DND-41 (cell line): ENCODE measurements at regions not wholly inside any gene's neighbourhood (a gene's known extent, or its start where the extent isn't known, plus 50 kb on each side); places are given as distances from the start of the nearest gene placed in this dataset.

Experiments
- ATAC-seq: fragments of 200-7000 bp; cut with Tn5 transposase; 3 replicates; pipeline ENCODE4 v1.9.1; 2021; ENCODE audit warnings: low read depth; ENCODE audit not compliant: insufficient read depth
- DNase-seq: peaks from one replicate; pipeline ENCODE4 v3.0.0-alpha.2; 2020
- H2AFZ ChIP-seq: 2 replicates; pipeline ENCODE4 v1.6.0; 2012; ENCODE audit warnings: low read depth, low read length
- H3K27ac ChIP-seq: 2 replicates; pipeline ENCODE4 v1.5.1; 2012; ENCODE audit warnings: low read length, inconsistent platforms
- H3K27me3 ChIP-seq: fragments of 200-600 bp; sonication (generic); 2 replicates; pipeline ENCODE4 v1.6.0; 2012; ENCODE audit warnings: low read length, mild to moderate bottlenecking, inconsistent platforms; ENCODE audit not compliant: insufficient read depth, poor library complexity
- H3K36me3 ChIP-seq: 2 replicates; pipeline ENCODE4 v1.5.1; 2012; ENCODE audit warnings: low read length, inconsistent platforms; ENCODE audit not compliant: insufficient read depth
- H3K4me1 ChIP-seq: 2 replicates; pipeline ENCODE4 v1.5.1; 2012; ENCODE audit warnings: mild to moderate bottlenecking, low read length; ENCODE audit not compliant: insufficient read depth
- H3K4me2 ChIP-seq: 2 replicates; pipeline ENCODE4 v1.6.0; 2012; ENCODE audit warnings: mild to moderate bottlenecking, moderate library complexity, low read length, inconsistent platforms; ENCODE audit not compliant: insufficient read depth
- H3K4me3 ChIP-seq, 2 experiments: fragments of 200-600 bp in 1 of 2; shearing (Covaris generic) in 1 of 2; 2 replicates each; pipeline ENCODE4 v1.5.1; 2012 to 2016; ENCODE audit warnings: inconsistent platforms in 2 of 2, low read length in 2 of 2, mild to moderate bottlenecking in 2 of 2, low read depth in 1 of 2, moderate library complexity in 1 of 2
- H3K79me2 ChIP-seq: 2 replicates; pipeline ENCODE4 v1.6.0; 2012; ENCODE audit warnings: low read length, inconsistent platforms; ENCODE audit not compliant: insufficient read depth
- H3K9ac ChIP-seq: 2 replicates; pipeline ENCODE4 v1.6.0; 2012; ENCODE audit warnings: low read depth, mild to moderate bottlenecking, inconsistent platforms, low read length, moderate library complexity
- H3K9me3 ChIP-seq: 2 replicates; pipeline ENCODE4 v1.5.1; 2012; ENCODE audit warnings: low read length, moderate library complexity, mild to moderate bottlenecking, inconsistent platforms; ENCODE audit not compliant: insufficient read depth, severe bottlenecking
- H4K20me1 ChIP-seq: 2 replicates; pipeline ENCODE4 v1.6.0; 2012; ENCODE audit warnings: low read length; ENCODE audit not compliant: insufficient read depth
- EZH2 ChIP-seq: IDR thresholded peaks from 3 replicates; pipeline ENCODE4 v1.6.1; 2012; ENCODE audit warnings: borderline replicate concordance, low read depth, mild to moderate bottlenecking, moderate library complexity, low read length, inconsistent platforms; ENCODE audit not compliant: severe bottlenecking
- TF ChIP-seq, protein P1 (sequence below): IDR thresholded peaks from 2 replicates; pipeline ENCODE4 v1.5.1; 2012; ENCODE audit warnings: borderline replicate concordance, low read length, moderate library complexity, mild to moderate bottlenecking; ENCODE audit not compliant: poor library complexity, severe bottlenecking; ENCODE audit errors: extremely low read depth

DNA sequence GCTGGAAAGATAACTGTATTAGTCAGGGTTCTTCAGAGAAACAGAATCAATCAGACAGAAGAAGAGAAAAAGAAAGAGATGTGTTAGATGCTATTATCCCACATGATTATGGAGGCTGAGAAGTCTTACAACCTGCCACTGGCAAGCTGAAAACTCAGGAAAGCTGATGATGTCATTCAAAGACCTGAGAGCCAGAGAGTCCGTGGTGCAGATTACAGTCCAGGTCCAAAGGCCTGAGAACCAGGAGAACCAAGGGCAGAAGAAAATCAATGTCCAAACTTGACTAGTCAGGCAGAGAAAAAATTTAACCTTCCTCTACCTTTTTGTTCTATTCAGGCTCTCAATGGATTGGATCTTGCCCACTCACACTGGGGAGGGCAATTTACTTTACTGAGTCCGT is 172.5 kb downstream of the QDPR start:
- H3K4me2 ChIP-seq, result no peak overlapping the region
- no peaks in the 10 kb centered on the region for H3K79me2 ChIP-seq

DNA sequence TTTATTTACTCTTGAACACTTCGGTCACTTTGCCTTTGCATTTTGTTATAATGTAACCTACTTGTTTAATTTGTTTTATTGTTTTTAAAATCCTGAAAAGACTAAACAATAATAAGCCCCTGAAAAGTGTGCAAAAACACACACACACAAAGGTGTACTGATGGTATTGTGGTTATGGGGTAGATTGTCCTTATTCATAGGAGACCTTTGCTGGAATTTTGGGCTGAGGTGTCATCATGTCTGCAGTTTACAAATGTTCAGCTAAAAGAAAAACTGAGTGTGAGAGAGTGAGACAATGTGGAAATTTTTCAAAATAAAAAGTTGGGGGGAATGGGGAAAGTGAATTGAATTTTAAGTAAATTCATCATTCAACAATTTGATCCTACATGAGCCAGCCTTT is 174.9 kb downstream of the QDPR start:
- Histone ChIP-seq H3K79me2 (no peaks in the 10 kb centered on the region), H3K36me3 (no peaks in the 10 kb centered on the region), H3K4me3 (no peak overlapping the region), H3K4me1 (peaks cover 15% of the 10 kb centered on the region), H3K9ac (no peak overlapping the region), H2AFZ (no peak overlapping the region), H3K4me2 (no peak overlapping the region), H3K27me3 (no peaks in the 10 kb centered on the region), H4K20me1 (no peaks in the 10 kb centered on the region), H3K9me3 (no peaks in the 10 kb centered on the region), H3K27ac (no peak overlapping the region)
- TF ChIP-seq EZH2, result no peak
- TF ChIP-seq, protein P1, sequence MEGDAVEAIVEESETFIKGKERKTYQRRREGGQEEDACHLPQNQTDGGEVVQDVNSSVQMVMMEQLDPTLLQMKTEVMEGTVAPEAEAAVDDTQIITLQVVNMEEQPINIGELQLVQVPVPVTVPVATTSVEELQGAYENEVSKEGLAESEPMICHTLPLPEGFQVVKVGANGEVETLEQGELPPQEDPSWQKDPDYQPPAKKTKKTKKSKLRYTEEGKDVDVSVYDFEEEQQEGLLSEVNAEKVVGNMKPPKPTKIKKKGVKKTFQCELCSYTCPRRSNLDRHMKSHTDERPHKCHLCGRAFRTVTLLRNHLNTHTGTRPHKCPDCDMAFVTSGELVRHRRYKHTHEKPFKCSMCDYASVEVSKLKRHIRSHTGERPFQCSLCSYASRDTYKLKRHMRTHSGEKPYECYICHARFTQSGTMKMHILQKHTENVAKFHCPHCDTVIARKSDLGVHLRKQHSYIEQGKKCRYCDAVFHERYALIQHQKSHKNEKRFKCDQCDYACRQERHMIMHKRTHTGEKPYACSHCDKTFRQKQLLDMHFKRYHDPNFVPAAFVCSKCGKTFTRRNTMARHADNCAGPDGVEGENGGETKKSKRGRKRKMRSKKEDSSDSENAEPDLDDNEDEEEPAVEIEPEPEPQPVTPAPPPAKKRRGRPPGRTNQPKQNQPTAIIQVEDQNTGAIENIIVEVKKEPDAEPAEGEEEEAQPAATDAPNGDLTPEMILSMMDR, result no peak
- no peak for DNase-seq
- ATAC-seq, result peak; percentile 42

More for the DNA sequence above, 172.5 kb downstream of the QDPR start:
- no peak overlapping the region for H3K4me3 ChIP-seq
- H4K20me1 ChIP-seq, result no peaks in the 10 kb centered on the region
- no peak overlapping the region for H2AFZ ChIP-seq
- H3K27ac ChIP-seq, result no peak overlapping the region
- H3K27me3 ChIP-seq, result peaks cover 4% of the 10 kb centered on the region
- H3K4me1 ChIP-seq, result peaks cover 15% of the 10 kb centered on the region
- DNase-seq, result no peak
- H3K9me3 ChIP-seq, result no peaks in the 10 kb centered on the region
- H3K36me3 ChIP-seq, result no peaks in the 10 kb centered on the region
- no peak overlapping the region for H3K9ac ChIP-seq
- ATAC-seq, result no peak
- no peak for TF ChIP-seq EZH2
- TF ChIP-seq, protein P1, result no peak

DNA sequence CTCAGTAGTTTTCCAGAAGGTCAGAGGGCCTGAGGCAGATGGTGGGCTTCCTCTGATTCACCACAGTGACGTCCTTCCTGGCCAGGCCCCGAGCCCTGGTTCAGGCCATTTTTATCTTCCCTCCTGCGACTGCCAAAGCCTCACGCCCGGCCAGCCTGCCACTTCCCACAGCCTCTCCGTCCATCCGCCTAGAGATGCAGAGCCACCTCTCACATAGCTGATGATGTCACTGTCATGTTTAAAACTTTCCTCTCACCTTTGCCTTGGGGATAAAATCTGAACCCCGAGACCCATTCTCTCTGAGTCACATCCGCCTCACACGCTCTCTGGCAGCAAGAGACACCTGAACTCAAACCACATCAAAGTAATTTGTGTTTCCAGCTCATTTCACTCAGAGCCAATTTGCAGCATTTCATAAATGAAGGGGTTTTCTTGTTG is 175.3 kb downstream of the QDPR start:
- H3K79me2 ChIP-seq, result no peaks in the 10 kb centered on the region
- peak overlapping the region; percentile 21; the same call in 1 of the 2 replicates for H3K4me2 ChIP-seq
- H4K20me1 ChIP-seq, result no peaks in the 10 kb centered on the region
- no peak overlapping the region for H2AFZ ChIP-seq
- no peak overlapping the region for H3K27ac ChIP-seq
- no peak overlapping the region for H3K4me3 ChIP-seq
- TF ChIP-seq EZH2, result no peak
- TF ChIP-seq, protein P1, result no peak
- H3K36me3 ChIP-seq, result no peaks in the 10 kb centered on the region
- ATAC-seq, result peak; percentile 97
- H3K9ac ChIP-seq, result no peak overlapping the region
- H3K27me3 ChIP-seq, result no peaks in the 10 kb centered on the region
- H3K9me3 ChIP-seq, result no peaks in the 10 kb centered on the region
- peaks cover 15% of the 10 kb centered on the region for H3K4me1 ChIP-seq
- DNase-seq, result peak; percentile 79

DNA sequence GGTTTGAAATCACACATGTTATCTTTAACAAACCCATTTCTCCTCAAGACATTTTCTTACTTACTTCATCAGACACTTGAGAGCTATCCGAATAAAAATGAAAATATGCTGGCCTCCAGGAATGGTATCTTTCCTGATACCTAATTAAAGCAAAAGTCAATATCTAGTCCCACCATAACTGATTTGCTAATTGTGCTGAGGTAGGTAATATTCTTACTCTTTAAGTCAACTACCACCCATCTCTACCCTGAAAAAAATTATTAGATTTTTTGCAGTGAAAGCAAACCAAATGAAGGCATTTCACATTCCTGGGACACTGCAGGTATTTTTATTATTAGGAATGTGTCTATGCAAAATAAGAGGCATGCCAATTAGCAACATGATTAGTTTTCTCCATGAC is 175.8 kb downstream of the QDPR start:
- no peaks in the 10 kb centered on the region for H3K9me3 ChIP-seq
- H3K79me2 ChIP-seq, result no peaks in the 10 kb centered on the region
- H3K4me1 ChIP-seq, result peaks cover 15% of the 10 kb centered on the region
- no peak overlapping the region for H3K27ac ChIP-seq
- H3K9ac ChIP-seq, result no peak overlapping the region
- H4K20me1 ChIP-seq, result no peaks in the 10 kb centered on the region
- H3K4me2 ChIP-seq, result 0 out of 2 replicates have a peak overlapping the region, but pooled peaks have one; percentile 21
- H3K27me3 ChIP-seq, result no peaks in the 10 kb centered on the region
- TF ChIP-seq, protein P1, result no peak
- TF ChIP-seq EZH2, result no peak
- H2AFZ ChIP-seq, result no peak overlapping the region
- ATAC-seq, result no peak
- H3K36me3 ChIP-seq, result no peaks in the 10 kb centered on the region
- H3K4me3 ChIP-seq, result no peak overlapping the region
- DNase-seq, result no peak
